ENCODE measurements at regions not wholly inside any gene's neighbourhood (a gene's known extent, or its start where the extent isn't known, plus 50 kb on each side); places are given as distances from the start of the nearest gene placed in this dataset.

- no peak for DNase-seq (ENCODE audit: low read depth in 2 of 3, low spot score in 1 of 3)
These were observed 794.8 kb upstream of the SEL1L start for GRCh38 chr14:82328442-82328841.

- DNase-seq (ENCODE audit: low read depth in 2 of 3, low spot score in 1 of 3), result no peak
These were observed 807.7 kb upstream of the SEL1L start for GRCh38 chr14:82341261-82341810.

- DNase-seq (ENCODE audit: low read depth in 2 of 3, low spot score in 1 of 3), result no peak
These were observed 808.9 kb upstream of the SEL1L start for GRCh38 chr14:82342596-82342995.

DNA sequence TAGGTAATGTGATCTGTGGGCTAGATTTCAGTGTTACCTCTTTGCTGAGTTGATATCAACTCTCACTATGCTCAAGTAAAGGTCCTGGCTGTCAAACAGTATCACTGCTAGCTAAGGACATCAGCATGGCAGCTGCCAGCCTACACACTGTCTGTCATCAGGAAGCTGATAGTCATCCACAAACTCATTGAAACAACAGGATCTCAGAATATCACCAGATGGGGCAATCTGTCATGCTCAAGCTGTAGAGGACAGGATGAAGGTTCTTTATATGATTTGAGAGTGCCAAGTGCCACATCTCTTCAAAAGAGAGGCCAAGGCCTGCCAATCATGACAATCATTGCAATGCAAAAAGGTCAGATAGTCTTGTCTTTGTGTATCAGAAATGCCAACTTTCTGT, 811.5 kb upstream of the SEL1L start:
- DNase-seq (ENCODE audit: low read depth in 2 of 3, low spot score in 1 of 3), result no peak

- DNase-seq (ENCODE audit: low read depth in 2 of 3, low spot score in 1 of 3), result no peak
These were observed 820.5 kb upstream of the SEL1L start for GRCh38 chr14:82354126-82354525.

DNA sequence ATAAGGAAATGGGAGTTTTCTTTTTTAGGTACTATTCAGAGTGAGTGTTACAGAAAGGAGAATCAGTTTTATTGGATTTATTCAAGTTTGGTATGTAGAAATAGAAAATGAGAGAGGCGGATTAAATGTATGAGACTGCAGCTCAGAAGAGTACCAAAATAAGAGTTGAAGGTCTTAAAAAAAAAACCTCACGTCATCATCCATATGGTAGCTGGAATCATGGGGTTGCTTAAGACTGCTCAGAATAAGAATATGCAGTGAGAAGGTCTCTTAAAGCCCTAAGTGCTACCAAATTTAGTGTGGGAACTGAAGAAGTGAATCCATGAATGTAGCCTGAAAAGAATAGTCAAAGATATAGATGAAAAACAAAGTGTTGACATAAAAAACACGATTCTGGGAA, 825.5 kb upstream of the SEL1L start:
- DNase-seq (ENCODE audit: low read depth in 2 of 3, low spot score in 1 of 3), result no peak

DNA sequence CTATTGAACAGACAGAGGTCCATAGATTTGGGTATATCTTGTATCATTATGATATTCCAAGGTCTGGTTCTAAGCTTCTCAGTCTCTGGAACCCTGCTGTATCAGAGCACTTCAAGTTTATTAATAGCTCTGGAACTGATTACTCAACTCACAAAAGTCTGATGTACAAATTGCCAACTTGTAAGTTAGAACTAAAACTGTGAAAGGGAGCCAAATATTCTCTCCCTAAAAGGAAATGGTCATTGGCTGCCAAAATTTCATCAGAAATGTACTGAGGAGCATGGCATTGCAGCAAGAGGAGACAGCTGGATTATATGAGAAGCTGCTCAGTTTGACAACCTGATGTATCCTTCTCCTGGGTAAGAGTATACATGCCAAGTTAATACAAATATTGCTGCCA, 828.8 kb upstream of the SEL1L start:
- DNase-seq (ENCODE audit: low read depth in 2 of 3, low spot score in 1 of 3), result no peak

DNA sequence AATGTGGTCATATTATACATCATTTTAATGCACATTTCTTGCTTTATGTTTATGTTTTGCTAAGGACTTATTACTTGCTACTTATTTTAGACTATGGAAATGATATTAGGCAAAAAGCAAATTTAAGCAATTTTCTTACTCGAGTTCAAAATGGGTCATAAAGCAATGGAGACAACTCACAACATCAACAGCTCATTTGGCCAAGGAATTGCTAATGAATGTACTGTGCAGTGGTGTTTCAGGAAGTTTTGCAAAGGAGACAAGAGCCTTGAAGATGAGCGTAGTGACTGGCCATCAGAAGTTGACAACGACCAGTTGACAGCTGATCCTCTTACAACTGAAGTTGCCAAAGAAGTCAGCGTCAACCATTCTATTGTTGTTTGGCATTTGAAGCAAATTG, 831.8 kb upstream of the SEL1L start:
- no peak for DNase-seq (ENCODE audit: low read depth in 2 of 3, low spot score in 1 of 3)

DNA sequence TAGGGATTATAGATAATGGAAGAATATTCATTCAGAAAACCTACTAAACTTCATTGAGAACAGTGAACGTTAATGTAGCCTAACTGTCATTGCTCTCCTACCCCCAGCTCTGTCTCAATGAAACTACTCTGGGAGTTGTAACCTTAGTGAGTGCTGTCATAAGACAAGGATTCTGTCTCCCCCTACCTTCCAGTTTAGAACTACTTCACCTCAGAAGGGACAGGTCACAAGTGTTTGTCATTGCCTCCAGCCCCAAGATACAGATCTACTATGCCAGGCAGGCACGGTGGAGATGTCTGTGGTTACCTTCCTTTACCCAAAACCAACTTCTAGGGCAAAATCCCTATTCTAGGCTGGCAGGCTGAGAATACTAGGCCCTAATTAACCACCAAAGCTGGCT, 833.1 kb upstream of the SEL1L start:
- DNase-seq (ENCODE audit: low read depth in 2 of 3, low spot score in 1 of 3), result no peak

DNA sequence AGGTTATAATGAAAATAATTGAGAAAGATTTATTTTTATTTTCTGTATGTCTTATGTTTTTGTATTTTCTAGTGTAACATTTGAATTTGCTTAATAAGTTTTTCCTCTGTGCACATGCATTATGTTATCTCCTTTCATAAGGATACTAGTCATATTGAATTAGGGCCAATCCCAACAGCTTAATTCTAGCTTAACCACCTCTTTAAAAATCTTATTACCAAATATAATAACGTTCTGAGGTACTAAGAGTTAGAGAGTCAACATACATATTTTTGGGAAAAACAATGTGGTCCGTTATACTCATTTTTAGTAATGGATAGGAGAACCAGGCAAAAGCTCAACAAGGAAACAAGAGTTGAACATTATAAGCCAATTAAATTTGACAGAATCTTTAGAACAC, 845.6 kb upstream of the SEL1L start:
- no peak for DNase-seq (ENCODE audit: low read depth in 2 of 3, low spot score in 1 of 3)

DNA sequence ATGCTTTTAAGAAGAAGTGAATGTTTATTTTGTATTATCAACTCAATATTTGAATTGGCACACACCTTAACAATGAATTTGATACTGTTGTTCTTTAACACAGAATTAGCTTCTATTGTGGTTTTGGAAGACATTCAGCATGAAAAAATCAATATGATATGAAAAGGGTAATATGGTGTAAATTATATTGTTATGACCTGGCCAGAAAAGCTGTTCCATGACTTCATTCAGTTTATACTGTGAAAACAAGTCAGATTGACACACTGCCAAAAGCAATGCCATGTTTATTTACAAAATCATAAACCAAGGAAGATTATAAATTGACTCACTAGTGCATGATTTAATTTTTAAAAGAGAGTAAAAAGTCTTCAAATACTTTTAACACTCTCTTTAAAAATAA, 851.4 kb upstream of the SEL1L start:
- no peak for DNase-seq (ENCODE audit: low read depth in 2 of 3, low spot score in 1 of 3)

DNA sequence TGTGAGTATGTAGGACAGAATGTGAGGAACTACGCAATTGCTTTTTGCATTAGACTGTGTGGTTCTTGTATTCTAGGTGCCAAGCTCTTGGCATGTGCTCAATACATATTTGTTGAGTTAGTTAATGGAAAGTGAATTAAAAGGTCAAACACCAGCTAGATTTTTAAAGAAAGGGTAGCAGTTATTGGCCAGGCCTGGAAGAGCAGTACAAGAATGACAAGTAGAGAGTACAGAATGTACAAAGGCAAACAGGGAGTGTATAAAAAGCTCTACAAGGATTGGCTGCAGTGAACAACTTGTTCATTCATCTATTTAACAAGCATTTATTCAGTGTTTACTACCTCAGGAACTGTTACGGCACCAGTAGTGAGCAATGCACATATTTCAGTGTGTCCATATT, 854.0 kb upstream of the SEL1L start:
- DNase-seq (ENCODE audit: low read depth in 2 of 3, low spot score in 1 of 3), result no peak

GRCh38 chr14:82388488-82388887, 854.8 kb upstream of the SEL1L start:
- DNase-seq (ENCODE audit: low read depth in 2 of 3, low spot score in 1 of 3), result no peak

GRCh38 chr14:82390586-82390985, 856.9 kb upstream of the SEL1L start:
- DNase-seq (ENCODE audit: low read depth in 2 of 3, low spot score in 1 of 3), result no peak

DNA sequence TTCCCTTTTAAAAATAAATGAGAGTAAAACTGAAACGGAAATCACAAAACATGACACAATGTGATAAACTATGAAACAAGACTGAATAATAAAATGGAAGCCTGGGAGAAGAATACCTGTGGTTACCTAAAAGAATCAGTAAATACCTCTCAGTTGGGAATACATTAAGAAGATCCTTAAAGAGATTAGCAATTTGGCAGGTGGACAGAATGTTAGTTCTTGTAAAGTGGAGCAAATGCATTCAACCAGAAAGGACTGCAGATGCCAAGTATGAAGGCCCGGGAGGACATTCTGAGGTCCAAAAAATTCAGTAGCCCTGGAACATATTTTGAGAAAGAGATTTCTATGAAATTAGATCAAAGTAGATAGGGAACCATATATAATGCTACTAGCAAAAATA, 861.3 kb upstream of the SEL1L start:
- no peak for DNase-seq (ENCODE audit: low read depth in 2 of 3, low spot score in 1 of 3)

DNA sequence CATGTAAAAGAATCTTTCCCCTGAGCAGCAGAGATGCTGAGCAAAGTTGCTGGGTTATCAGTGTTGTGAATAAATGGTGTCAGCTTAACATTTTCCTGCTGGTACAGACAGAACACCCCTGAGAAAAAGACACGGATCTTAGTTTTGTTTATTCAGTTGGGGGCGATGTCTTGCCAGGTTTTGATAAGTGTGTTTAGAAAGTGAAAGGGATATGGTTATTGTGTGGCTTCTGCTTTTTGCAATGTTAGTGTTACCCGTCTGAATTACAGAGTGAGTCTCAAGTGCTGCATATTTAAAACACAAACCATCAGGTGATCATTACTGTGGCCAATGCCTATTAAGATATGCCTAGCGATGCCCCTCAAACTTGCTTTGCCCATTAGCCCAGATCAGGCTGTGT, 864.6 kb upstream of the SEL1L start:
- DNase-seq (ENCODE audit: low read depth in 2 of 3, low spot score in 1 of 3), result no peak

DNA sequence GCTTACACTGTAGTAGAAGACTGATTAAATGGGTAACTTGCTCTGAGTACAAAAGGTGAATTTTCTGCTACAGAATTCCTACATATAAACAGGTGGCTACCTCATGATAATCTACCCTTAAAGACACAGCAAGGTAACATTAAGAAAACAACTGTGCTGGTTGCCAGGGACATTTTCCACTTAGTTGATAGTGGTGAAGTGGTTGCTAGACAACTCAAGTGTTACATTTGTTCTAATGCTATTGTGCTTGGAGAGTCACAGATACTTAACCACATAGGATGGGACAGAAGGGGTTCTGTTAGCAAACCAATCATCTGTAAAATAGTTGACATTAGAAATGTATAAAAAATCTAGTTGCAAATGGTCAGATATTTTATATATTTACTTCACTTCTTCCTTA, 870.3 kb upstream of the SEL1L start:
- DNase-seq (ENCODE audit: low read depth in 2 of 3, low spot score in 1 of 3), result no peak

DNA sequence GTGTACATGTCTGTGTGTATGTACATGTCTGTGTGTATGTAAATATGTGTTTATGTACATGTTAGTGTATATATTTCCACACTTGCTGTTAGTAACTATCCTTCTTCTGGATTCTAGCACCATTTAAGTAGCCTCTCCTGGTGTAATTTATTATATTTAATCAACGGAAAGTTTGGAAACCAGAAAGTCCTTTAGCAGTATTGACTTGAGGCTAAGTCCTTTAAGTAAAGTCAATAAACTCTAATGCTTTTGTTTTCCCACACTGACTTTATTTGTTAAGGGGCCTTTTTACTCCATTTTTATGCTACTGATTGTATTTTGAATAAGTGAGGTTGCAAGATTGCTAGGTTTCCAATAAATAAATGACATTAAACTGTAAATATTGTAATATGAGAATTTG, 876.4 kb upstream of the SEL1L start:
- DNase-seq (ENCODE audit: low read depth in 2 of 3, low spot score in 1 of 3), result no peak

DNA sequence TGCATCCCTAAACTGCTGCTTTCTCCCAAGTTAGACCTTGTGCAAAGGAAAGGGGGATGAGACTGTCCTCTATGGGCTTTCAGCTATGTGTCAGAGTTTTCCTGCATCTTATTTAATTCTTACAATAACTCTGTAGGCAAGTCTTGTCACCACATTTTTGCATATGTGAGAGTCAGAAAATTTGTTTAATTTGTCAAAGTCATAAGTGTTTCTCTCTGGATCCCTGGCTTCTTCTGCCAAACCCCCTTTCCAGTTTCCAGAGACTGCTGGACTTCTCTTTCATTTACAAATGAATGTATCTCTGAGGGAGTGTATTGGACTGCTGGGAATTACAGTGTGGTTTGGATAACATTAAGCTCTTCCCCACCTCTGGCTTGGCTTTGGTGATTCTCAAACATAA, 877.6 kb upstream of the SEL1L start:
- DNase-seq (ENCODE audit: low read depth in 2 of 3, low spot score in 1 of 3), result no peak

- DNase-seq (ENCODE audit: low read depth in 2 of 3, low spot score in 1 of 3), result no peak
These were observed 878.9 kb upstream of the SEL1L start for GRCh38 chr14:82412545-82412944.

- DNase-seq (ENCODE audit: low read depth in 2 of 3, low spot score in 1 of 3), result no peak
These were observed 881.3 kb upstream of the SEL1L start for GRCh38 chr14:82414853-82415539.

GRCh38 chr14:82419933-82420332, 886.3 kb upstream of the SEL1L start:
- no peak for DNase-seq (ENCODE audit: low read depth in 2 of 3, low spot score in 1 of 3)

GRCh38 chr14:82420871-82421270, 887.2 kb upstream of the SEL1L start:
- DNase-seq (ENCODE audit: low read depth in 2 of 3, low spot score in 1 of 3), result no peak
